ENCODE measurements at regions not wholly inside any gene's neighbourhood (a gene's known extent, or its start where the extent isn't known, plus 50 kb on each side); places are given as distances from the start of the nearest gene placed in this dataset.

DNA sequence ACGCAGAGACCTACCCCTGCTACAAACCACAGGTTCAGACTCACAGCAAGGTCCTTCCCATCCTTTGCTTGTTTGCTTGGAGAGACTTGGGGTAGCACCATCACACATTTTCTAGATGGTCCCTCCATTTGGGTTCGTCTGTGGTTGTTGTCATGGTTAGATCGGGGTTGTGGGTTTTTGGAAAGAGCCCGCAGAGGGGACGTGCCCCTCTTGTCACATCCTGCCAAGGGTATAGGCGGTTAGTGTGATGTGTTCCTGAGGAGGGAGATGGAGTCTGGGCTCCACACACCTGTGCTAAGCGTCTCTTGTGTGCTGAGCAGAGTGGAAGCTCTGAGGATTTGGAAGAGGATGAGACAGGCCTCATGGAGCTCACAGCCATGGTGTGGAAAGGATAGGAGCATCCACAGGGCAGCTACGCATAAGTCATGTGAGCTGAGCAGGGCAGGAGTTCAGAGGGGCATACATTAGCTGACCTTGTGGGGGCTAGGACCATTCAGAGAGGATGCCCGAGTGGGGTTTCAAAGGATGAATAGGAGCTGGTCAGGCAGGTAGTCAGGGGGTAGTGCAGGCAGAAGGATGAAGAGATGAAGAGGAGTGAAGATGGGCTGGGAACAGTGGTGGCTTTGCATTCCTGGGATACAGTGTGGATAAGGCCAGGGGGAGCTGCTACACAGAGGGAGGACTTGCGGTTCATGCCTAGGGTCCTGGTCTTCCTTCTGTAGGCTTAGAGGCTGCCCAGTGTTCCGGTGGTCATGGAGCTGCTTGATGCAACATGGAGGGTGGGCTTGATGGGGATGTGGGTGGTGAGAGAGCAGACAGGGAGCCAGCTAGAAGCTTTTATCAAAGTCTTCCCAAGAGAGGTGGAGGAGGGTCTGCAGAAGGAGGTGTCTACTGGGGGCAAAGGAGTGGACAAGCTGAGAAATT is 62.9 kb downstream of the ACKR3 start:
- no peak overlapping the region for H3K27ac ChIP-seq (ENCODE audit: low read length)
- intact Hi-C loops (cut with DNase I) = no loop called here
- no peak overlapping the region for H3K4me3 ChIP-seq (ENCODE audit: low read length)
- WGBS = 94% methylated on average over 11 of the region's 11 CpGs
- peak in 1 of 3 donors; percentile 16 for DNase-seq
- no peaks in the 10 kb centered on the region for H3K9me3 ChIP-seq (ENCODE audit: control insufficient read depth, low read length)
- no peaks in the 10 kb centered on the region for H3K27me3 ChIP-seq (ENCODE audit: control insufficient read depth, insufficient read depth)
- no peak for ATAC-seq
- H3K4me1 ChIP-seq (ENCODE audit: control insufficient read depth, insufficient read depth, low read length) = peaks cover 5% of the 10 kb centered on the region

DNA sequence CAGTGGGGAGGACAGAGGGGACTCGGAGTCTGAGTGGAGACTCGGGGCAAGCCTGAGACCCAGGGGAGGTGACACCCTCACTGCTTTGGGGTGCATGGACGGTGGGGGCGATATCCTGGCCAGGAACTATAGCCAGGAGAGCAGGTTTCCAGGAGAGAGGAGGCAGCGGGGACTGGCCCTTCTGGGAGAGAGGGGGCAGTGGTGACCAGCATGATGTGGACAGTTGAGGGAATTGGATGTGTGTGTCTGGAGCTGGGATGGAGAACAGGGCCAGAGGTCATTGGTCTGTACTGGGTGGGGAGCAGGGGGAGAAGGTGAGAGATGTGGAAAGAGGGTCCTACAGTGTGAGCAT is 63.6 kb downstream of the ACKR3 start:
- Histone ChIP-seq H3K27ac (ENCODE audit: low read length) (no peak overlapping the region), H3K27me3 (ENCODE audit: control insufficient read depth, insufficient read depth) (no peaks in the 10 kb centered on the region), H3K9me3 (ENCODE audit: control insufficient read depth, low read length) (no peaks in the 10 kb centered on the region), H3K4me1 (ENCODE audit: control insufficient read depth, insufficient read depth, low read length) (peaks cover 5% of the 10 kb centered on the region), H3K4me3 (ENCODE audit: low read length) (no peak overlapping the region)
- intact Hi-C loops (cut with DNase I) = no loop called here
- 73% methylated on average over 5 of the region's 5 CpGs for WGBS
- ATAC-seq (no peak), DNase-seq (peak in 1 of 3 donors; percentile 5)

DNA sequence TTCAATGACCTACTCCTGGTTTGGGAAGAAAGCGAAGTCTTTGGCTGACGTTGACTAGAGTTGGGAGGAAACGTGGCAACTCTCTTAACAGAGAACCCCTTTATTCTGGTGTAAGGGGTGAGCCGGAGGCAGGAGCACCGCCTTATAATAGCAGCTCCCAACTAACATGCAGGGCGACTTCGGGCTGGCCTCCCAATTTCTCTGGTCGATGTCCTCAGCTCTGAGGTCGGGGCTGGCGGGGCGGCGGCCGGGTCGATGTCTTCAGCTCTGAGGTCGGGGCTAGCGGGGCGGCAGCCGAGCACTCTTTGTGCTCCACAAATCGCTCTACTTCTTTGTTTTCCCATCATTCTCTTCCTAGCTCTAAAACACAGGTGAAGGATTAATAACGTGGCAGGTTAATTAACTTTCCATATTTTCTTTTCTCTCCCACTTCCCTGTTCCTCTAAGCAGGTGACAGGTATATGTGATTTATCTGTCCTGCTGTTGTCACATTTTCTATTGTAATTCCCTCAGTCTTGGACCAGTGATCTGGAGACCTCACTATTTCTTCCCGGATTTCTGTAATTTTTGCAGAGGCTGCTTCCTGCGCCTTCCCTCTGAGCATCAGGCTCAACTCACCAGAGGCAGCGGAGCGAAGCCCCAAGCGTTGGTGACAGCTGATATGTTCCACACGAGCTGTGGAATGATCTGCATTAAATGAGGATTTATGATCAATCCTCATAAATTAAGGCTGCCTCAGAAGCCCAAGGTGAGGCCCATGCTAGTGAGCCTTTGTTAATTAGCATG is 64.3 kb downstream of the ACKR3 start:
- H3K27ac ChIP-seq (ENCODE audit: low read length) = no peak overlapping the region
- H3K4me1 ChIP-seq (ENCODE audit: control insufficient read depth, insufficient read depth, low read length) = peaks cover 5% of the 10 kb centered on the region
- ATAC-seq (no peak), DNase-seq (peak in 1 of 3 donors; percentile 38)
- H3K9me3 ChIP-seq (ENCODE audit: control insufficient read depth, low read length) = no peaks in the 10 kb centered on the region
- intact Hi-C loops (cut with DNase I) = no loop called here
- WGBS = 91% methylated on average over 26 of the region's 26 CpGs
- H3K27me3 ChIP-seq (ENCODE audit: control insufficient read depth, insufficient read depth) = no peaks in the 10 kb centered on the region
- no peak overlapping the region for H3K4me3 ChIP-seq (ENCODE audit: low read length)

DNA sequence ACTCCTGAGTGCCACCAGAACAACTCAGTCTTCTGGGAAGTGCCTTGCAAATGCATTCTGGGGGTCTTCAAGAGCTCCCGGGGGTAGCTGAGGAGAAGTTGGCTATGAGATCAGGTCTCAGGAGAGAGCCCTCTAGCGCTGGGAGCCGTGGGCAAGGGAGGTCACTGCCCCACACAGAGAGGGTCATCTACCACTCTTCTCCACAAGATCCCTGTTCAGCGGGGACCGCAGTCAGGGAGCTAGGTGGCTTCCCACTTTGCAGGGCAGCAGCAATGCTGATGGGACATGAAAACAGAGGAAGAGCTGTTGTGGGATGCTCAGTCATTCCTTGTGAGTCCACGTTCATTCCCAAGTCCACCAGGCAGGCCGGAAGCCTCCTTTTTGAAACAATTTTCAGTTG is 66.6 kb downstream of the ACKR3 start:
- intact Hi-C loops (cut with DNase I) = no loop called here
- 94% methylated on average over 7 of the region's 7 CpGs for WGBS
- Histone ChIP-seq H3K4me3 (ENCODE audit: low read length) (no peak overlapping the region), H3K4me1 (ENCODE audit: control insufficient read depth, insufficient read depth, low read length) (peaks cover 7% of the 10 kb centered on the region), H3K27me3 (ENCODE audit: control insufficient read depth, insufficient read depth) (no peaks in the 10 kb centered on the region), H3K27ac (ENCODE audit: low read length) (no peak overlapping the region), H3K9me3 (ENCODE audit: control insufficient read depth, low read length) (no peaks in the 10 kb centered on the region)
- no peak for ATAC-seq
- DNase-seq = peak in 1 of 3 donors; percentile 17

DNA sequence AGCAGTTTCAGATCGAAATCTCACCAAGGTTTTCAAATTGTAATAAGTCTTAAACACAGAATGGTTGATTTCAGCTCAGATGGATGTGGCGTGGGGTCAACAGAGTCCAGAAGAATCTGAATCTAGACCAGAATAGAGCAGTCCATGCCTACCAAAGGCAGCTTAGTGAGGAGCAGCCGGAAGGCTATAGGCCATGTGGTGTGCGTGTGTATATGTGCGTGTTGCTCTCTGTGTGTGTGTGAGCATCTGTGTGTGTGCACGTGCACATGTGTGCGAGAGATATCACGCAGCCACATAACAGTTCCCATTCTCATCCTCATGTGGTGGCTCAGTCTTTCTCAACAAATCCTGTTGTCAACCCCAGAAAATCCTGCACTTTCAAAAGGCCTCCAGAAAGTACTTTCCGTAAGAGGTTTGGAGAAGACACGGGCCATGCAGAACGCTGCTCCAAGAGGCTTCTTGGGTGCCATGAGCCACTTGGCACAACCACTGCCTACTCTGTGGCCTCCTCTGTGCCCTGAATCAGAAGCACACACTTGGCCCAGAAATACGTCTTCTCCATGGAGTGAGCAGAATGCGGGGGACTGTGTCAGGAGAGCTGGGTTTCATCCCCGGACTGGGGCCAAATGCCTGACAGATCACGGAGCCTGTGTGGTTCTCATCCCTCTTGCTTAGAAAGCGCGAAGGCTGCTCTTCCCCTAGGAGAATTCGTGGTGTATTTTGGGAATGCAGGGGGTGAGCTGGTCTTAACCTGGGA is 67.3 kb downstream of the ACKR3 start:
- WGBS = 95% methylated on average over 18 of the region's 18 CpGs

DNA sequence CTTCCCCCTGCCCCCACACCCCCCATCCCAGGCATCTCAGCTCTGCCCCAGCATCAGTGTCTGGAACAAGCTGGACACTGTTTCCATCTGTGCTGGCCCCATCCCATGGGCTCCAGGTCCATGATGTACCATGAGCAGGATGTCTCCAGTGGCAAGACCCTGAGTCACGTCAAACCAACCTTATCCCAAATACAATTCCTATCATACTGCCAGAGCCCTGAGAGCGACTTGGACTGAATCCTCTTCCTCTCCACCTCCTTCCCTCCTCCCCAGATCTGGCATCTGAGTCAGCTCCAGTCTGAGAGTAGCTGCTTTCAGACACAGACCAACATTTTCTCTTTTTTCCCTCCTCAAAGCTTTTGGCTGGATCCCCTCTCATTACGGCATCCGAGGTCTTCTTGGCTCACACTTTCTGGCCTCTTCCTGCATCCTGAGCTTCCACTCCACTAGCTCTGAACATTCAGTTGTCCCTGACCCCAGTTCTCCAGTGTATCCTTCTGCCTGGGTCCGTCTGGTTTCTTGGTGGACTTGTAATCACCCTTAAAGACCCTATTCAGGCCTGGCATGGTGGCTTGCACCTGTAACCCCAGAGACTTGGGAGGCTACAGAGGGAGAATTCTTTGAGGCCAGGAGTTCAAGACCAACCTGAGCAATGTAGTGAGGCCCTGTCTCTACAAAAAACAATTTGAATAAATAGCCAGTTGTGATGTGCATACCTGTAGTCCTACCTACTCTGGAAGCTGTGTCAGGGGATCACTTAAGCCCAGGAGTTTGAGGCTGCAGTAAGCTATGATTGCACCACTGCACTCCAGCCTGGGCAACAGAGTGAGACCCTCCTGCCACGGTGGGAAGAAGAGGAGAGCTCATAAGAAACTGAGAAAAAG is 68.3 kb downstream of the ACKR3 start:
- Histone ChIP-seq H3K4me3 (ENCODE audit: low read length) (no peak overlapping the region), H3K9me3 (ENCODE audit: control insufficient read depth, low read length) (no peaks in the 10 kb centered on the region), H3K4me1 (ENCODE audit: control insufficient read depth, insufficient read depth, low read length) (peaks cover 2% of the 10 kb centered on the region), H3K27ac (ENCODE audit: low read length) (no peak overlapping the region), H3K27me3 (ENCODE audit: control insufficient read depth, insufficient read depth) (no peaks in the 10 kb centered on the region)
- 58% methylated on average over 6 of the region's 6 CpGs for WGBS
- intact Hi-C loops (cut with DNase I) = no loop called here
- DNase-seq = peak in 1 of 3 donors; percentile 59
- no peak for ATAC-seq

More for the DNA sequence above, 67.3 kb downstream of the ACKR3 start:
- H3K27ac ChIP-seq (ENCODE audit: low read length) = no peak overlapping the region
- ATAC-seq (no peak), DNase-seq (peak in 1 of 3 donors; percentile 29)
- H3K4me1 ChIP-seq (ENCODE audit: control insufficient read depth, insufficient read depth, low read length) = peaks cover 2% of the 10 kb centered on the region
- no peak overlapping the region for H3K4me3 ChIP-seq (ENCODE audit: low read length)
- H3K27me3 ChIP-seq (ENCODE audit: control insufficient read depth, insufficient read depth) = no peaks in the 10 kb centered on the region
- no peaks in the 10 kb centered on the region for H3K9me3 ChIP-seq (ENCODE audit: control insufficient read depth, low read length)
- intact Hi-C loops (cut with DNase I) = no loop called here

DNA sequence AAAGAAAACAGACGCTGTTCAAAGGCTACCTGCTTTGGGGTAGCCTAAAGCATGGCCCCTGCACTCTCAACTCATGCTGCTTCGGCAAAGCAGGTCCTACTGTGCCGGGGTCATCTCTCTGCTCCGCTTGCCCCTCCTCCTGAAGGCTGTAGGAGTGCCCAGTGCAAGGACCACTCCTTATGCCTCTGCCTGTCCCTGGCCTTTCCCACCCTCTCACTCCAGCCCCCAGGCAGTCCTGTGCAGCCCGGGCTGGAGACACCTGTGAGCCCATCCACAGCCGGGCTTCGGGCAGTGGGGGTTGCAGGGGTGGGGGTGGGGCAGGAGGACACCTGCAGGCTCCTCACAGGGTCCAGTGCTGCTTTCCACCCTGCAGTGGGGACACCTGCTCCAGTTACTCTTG is 69.1 kb downstream of the ACKR3 start:
- ATAC-seq = no peak
- Histone ChIP-seq H3K9me3 (ENCODE audit: control insufficient read depth, low read length) (peaks cover 2% of the 10 kb centered on the region), H3K4me1 (ENCODE audit: control insufficient read depth, insufficient read depth, low read length) (peaks cover 2% of the 10 kb centered on the region), H3K27ac (ENCODE audit: low read length) (no peak overlapping the region), H3K4me3 (ENCODE audit: low read length) (no peak overlapping the region), H3K27me3 (ENCODE audit: control insufficient read depth, insufficient read depth) (no peaks in the 10 kb centered on the region)
- WGBS = 86% methylated on average over 7 of the region's 7 CpGs
- DNase-seq = peak in 1 of 3 donors; percentile 32
- intact Hi-C loops (cut with DNase I) = no loop called here

DNA sequence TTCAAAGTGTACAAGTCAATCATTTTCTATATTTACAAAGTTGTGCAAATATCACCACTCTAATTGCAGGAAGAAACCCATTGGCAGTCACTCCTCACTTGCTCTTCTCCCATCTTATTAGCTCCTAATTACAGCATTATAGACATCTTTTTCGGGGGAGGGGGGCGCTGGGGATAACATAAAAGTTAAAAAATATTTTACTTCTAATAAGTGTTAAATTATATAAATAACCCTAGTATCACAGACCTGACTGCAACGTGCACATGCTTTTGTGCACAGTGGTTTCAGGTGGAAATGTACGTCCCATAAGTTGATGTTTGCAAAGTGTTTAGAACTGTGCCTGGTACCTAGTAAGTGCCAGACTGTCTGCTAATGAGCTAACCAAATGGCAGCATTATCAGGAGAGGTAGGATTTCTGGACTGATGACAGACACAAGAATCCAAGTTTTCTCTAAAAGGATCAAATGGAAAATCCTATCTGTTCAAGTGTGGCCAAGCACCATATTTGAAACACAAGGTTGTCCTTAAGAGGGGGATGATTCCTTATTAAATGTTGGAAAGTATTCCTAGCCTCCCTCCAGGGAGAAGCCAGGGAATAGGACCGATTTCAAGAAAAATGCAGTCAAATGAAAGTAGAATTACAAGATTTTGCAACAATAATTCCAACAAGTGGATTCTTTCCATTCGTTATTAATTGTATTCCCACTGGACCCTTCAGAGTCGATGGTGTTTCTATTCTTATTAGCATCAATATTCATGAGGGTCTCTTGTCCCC is 70.0 kb downstream of the ACKR3 start:
- H3K27me3 ChIP-seq (ENCODE audit: control insufficient read depth, insufficient read depth) = no peaks in the 10 kb centered on the region
- WGBS = 74% methylated on average over 7 of the region's 7 CpGs
- H3K4me3 ChIP-seq (ENCODE audit: low read length) = no peak overlapping the region
- no peak for ATAC-seq
- H3K4me1 ChIP-seq (ENCODE audit: control insufficient read depth, insufficient read depth, low read length) = peaks cover 2% of the 10 kb centered on the region
- intact Hi-C loops (cut with DNase I) = no loop called here
- peaks cover 2% of the 10 kb centered on the region for H3K9me3 ChIP-seq (ENCODE audit: control insufficient read depth, low read length)
- no peak overlapping the region for H3K27ac ChIP-seq (ENCODE audit: low read length)
- peak in 1 of 3 donors; percentile 7 for DNase-seq

DNA sequence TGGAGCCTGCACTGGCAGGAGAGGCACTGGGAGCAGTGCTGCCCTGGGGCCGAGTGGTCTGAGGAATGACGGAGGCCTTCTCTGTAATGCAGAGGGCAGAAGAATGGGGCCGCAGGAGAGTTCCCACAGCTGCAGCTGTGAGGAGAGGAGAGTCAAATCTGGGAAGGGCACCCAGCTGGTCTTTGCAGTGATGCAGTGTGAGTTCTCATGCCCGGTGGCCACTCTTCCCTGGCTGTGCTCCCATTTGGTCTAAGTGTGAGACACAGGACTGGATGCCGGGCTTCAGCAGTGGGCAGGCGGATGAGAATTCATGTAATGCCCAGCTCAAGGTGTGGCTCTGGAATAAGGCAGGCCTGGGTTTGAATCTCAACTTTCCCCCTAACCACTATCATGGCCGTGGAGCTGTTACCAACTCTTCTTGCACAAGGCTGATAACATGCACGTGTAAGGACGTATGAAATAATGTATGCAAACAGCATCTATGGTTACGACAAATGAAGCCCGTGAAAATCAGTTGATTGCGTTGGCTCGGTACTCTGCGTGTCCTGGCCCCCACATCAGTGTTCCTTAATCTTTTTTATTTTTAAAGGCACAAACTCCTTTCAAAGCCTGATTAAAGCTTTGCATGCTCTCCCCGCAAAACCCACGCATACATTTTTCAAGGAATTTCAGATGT is 71.6 kb downstream of the ACKR3 start:
- H3K4me1 ChIP-seq (ENCODE audit: control insufficient read depth, insufficient read depth, low read length) = peaks cover 2% of the 10 kb centered on the region

More for the DNA sequence above, 71.6 kb downstream of the ACKR3 start:
- no peak overlapping the region for H3K27ac ChIP-seq (ENCODE audit: low read length)
- 87% methylated on average over 16 of the region's 16 CpGs for WGBS
- no peak overlapping the region for H3K4me3 ChIP-seq (ENCODE audit: low read length)
- H3K27me3 ChIP-seq (ENCODE audit: control insufficient read depth, insufficient read depth) = no peaks in the 10 kb centered on the region
- peaks cover 2% of the 10 kb centered on the region for H3K9me3 ChIP-seq (ENCODE audit: control insufficient read depth, low read length)
- peak in 1 of 3 donors; percentile 47 for DNase-seq
- intact Hi-C loops (cut with DNase I) = no loop called here
- no peak for ATAC-seq

Data from right cardiac atrium (tissue), 5 donors.